Kidney (tissue), 13 donors: ENCODE measurements at regions not wholly inside any gene's neighbourhood (a gene's known extent, or its start where the extent isn't known, plus 50 kb on each side); places are given as distances from the start of the nearest gene placed in this dataset.

Experiments
- DNase-seq, 5 donors: peaks; one replicate each; pipeline ENCODE4 v3.0.0-alpha.2; 2013 to 2020
- FAIRE-seq: peaks from 2 replicates; lab custom pipeline; 2012; peaks lifted over from hg19 to GRCh38; lab: Jason Lieb, UNC
- H3K27ac ChIP-seq, 2 donors: one replicate each; pipeline ENCODE4 v1.7.0; 2013; ENCODE audit warnings: low read depth in 2 of 2, low read length in 2 of 2, inconsistent platforms in 1 of 2
- H3K27me3 ChIP-seq: one replicate; pipeline ENCODE4 v1.7.1; 2013; ENCODE audit warnings: low read length, inconsistent platforms; ENCODE audit not compliant: control insufficient read depth, insufficient read depth
- H3K36me3 ChIP-seq, 3 donors: one replicate each; pipeline versions ENCODE4 v1.7.0 to v1.7.1; 2013; ENCODE audit warnings: low read length in 3 of 3, control low read depth in 1 of 3, inconsistent platforms in 1 of 3; ENCODE audit not compliant: insufficient read depth in 3 of 3, control insufficient read depth in 2 of 3
- H3K4me1 ChIP-seq, 3 donors: one replicate each; pipeline versions ENCODE4 v1.7.0 to v1.7.1; 2013; ENCODE audit warnings: low read length in 3 of 3, inconsistent platforms in 1 of 3, low read depth in 1 of 3; ENCODE audit not compliant: control insufficient read depth in 2 of 3, insufficient read depth in 2 of 3
- H3K4me3 ChIP-seq, 3 donors: one replicate each; pipeline versions ENCODE4 v1.7.0 to v1.8.1; 2013; ENCODE audit warnings: low read length in 3 of 3, control low read depth in 1 of 3, inconsistent platforms in 1 of 3
- H3K9ac ChIP-seq, 3 donors: one replicate each; pipeline versions ENCODE4 v1.7.0 to v1.7.1; 2013; ENCODE audit warnings: low read length in 3 of 3, control low read depth in 1 of 3, inconsistent platforms in 1 of 3
- H3K9me3 ChIP-seq, 3 donors: one replicate each; pipeline versions ENCODE4 v1.7.0 to v1.7.1; 2013; ENCODE audit warnings: low read length in 3 of 3, control low read depth in 1 of 3, inconsistent platforms in 1 of 3; ENCODE audit not compliant: control insufficient read depth in 2 of 3, insufficient read depth in 1 of 3
- CTCF ChIP-seq: IDR thresholded peaks from 3 replicates; pipeline ENCODE4 v1.5.1; 2012; ENCODE audit warnings: mild to moderate bottlenecking, moderate library complexity, borderline replicate concordance; ENCODE audit not compliant: insufficient read depth; ENCODE audit errors: extremely low read depth
- intact Hi-C: fragments of 100-400 bp; cut with DNase I; formaldehyde crosslinking; loops from one replicate; pipeline ENCODE4 v1.11.1; 2022
- donor health status: control.
- donor health status: control.
- donor health status: control.
- donor health status: control.
- donor health status: control.
- donor health status: DM: yes; HTN: yes; CAD: no.
- donor health status: Normal renal cell carcinoma (clear cell type).

- H3K27ac ChIP-seq: no peak overlapping the region
- H3K4me1 ChIP-seq: no peaks in the 10 kb centered on the region
- DNase-seq: no peak
- H3K9ac ChIP-seq: no peak overlapping the region
- intact Hi-C loops: no loop called here
- no peaks in the 10 kb centered on the region for H3K27me3 ChIP-seq
- FAIRE-seq: no peak
- no peak for TF ChIP-seq CTCF
- no peaks in the 10 kb centered on the region for H3K36me3 ChIP-seq
- H3K4me3 ChIP-seq: no peak overlapping the region
- no peaks in the 10 kb centered on the region for H3K9me3 ChIP-seq
Measured at GRCh38 chr7:9842301-9842700, 1131.4 kb upstream of the PHF14 start.

- intact Hi-C loops: no loop called here
- H3K9ac ChIP-seq: no peak overlapping the region
- no peak for FAIRE-seq
- TF ChIP-seq CTCF: no peak
- no peaks in the 10 kb centered on the region for H3K27me3 ChIP-seq
- DNase-seq: no peak
- no peaks in the 10 kb centered on the region for H3K4me1 ChIP-seq
- H3K4me3 ChIP-seq: no peak overlapping the region
- no peaks in the 10 kb centered on the region for H3K9me3 ChIP-seq
- no peaks in the 10 kb centered on the region for H3K36me3 ChIP-seq
- H3K27ac ChIP-seq: no peak overlapping the region
Measured at GRCh38 chr7:9846902-9847301, 1126.8 kb upstream of the PHF14 start.

- no peak for FAIRE-seq
- Histone ChIP-seq H3K9ac (no peak overlapping the region), H3K27ac (no peak overlapping the region), H3K4me1 (no peaks in the 10 kb centered on the region), H3K36me3 (no peaks in the 10 kb centered on the region), H3K4me3 (no peak overlapping the region), H3K27me3 (no peaks in the 10 kb centered on the region), H3K9me3 (no peaks in the 10 kb centered on the region)
- no peak for TF ChIP-seq CTCF
- DNase-seq: no peak
- intact Hi-C loops: no loop called here
Measured at GRCh38 chr7:9854605-9855004, 1119.1 kb upstream of the PHF14 start.

- FAIRE-seq: no peak
Measured at GRCh38 chr7:9856668-9857067, 1117.0 kb upstream of the PHF14 start.

More at GRCh38 chr7:9856668-9857067, 1117.0 kb upstream of the PHF14 start:
- Histone ChIP-seq H3K27me3 (no peaks in the 10 kb centered on the region), H3K9me3 (no peaks in the 10 kb centered on the region), H3K27ac (no peak overlapping the region), H3K4me3 (no peak overlapping the region), H3K4me1 (no peaks in the 10 kb centered on the region), H3K9ac (no peak overlapping the region), H3K36me3 (no peaks in the 10 kb centered on the region)
- DNase-seq: no peak
- no peak for TF ChIP-seq CTCF
- intact Hi-C loops: no loop called here
